ENCODE measurements at regions not wholly inside any gene's neighbourhood (a gene's known extent, or its start where the extent isn't known, plus 50 kb on each side); places are given as distances from the start of the nearest gene placed in this dataset.

- no peak overlapping the region for H3K9ac ChIP-seq (ENCODE audit: low read depth in 1 of 2, low read length in 2 of 2)
- H3K4me1 ChIP-seq (ENCODE audit: control insufficient read depth in 4 of 4, insufficient read depth in 4 of 4, low read length in 3 of 4) = no peaks in the 10 kb centered on the region
- no peak for TF ChIP-seq YY1 (IDR thresholded peaks at IDR 0.05)
- TF ChIP-seq JUND (IDR thresholded peaks at IDR 0.05) = no peak
- TF ChIP-seq MAX (IDR thresholded peaks at IDR 0.05) = no peak
- no peak for TF ChIP-seq EGR1 (IDR thresholded peaks at IDR 0.05; ENCODE audit: low read depth in 2 of 2)
- TF ChIP-seq RAD21 (IDR thresholded peaks at IDR 0.05) = no peak
- H3K4me3 ChIP-seq (ENCODE audit: low read depth in 1 of 3, low read length in 3 of 3) = no peak overlapping the region
- DNase-seq (ENCODE audit: low spot score) = no peak
- no peaks in the 10 kb centered on the region for H3K9me3 ChIP-seq (ENCODE audit: control insufficient read depth in 4 of 4, low read length in 3 of 4)
- no peaks in the 10 kb centered on the region for H3K36me3 ChIP-seq (ENCODE audit: control insufficient read depth in 4 of 4, insufficient read depth in 3 of 4, low read depth in 1 of 4, low read length in 3 of 4)
- no peak overlapping the region for H3K27ac ChIP-seq (ENCODE audit: low read depth in 1 of 2, low read length in 2 of 2)
- H3K27me3 ChIP-seq (ENCODE audit: control insufficient read depth in 4 of 4, insufficient read depth in 4 of 4, low read length in 3 of 4) = no peaks in the 10 kb centered on the region
- WGBS = 86% methylated on average over 3 of the region's 3 CpGs
Observed at GRCh38 chr4:125688841-125689240, 374.1 kb downstream of the FAT4 start.

GRCh38 chr4:125689805-125690204, 375.1 kb downstream of the FAT4 start:
- H3K9ac ChIP-seq (ENCODE audit: low read depth in 1 of 2, low read length in 2 of 2) = no peak overlapping the region
- H3K4me3 ChIP-seq (ENCODE audit: low read depth in 1 of 3, low read length in 3 of 3) = no peak overlapping the region
- TF ChIP-seq HNF4A (conservative IDR thresholded peaks at IDR 0.05) = no peak
- no peaks in the 10 kb centered on the region for H3K27me3 ChIP-seq (ENCODE audit: control insufficient read depth in 4 of 4, insufficient read depth in 4 of 4, low read length in 3 of 4)
- no peak for DNase-seq (ENCODE audit: low spot score)
- H3K4me1 ChIP-seq (ENCODE audit: control insufficient read depth in 4 of 4, insufficient read depth in 4 of 4, low read length in 3 of 4) = no peaks in the 10 kb centered on the region
- no peaks in the 10 kb centered on the region for H3K9me3 ChIP-seq (ENCODE audit: control insufficient read depth in 4 of 4, low read length in 3 of 4)
- H3K36me3 ChIP-seq (ENCODE audit: control insufficient read depth in 4 of 4, insufficient read depth in 3 of 4, low read depth in 1 of 4, low read length in 3 of 4) = no peaks in the 10 kb centered on the region
- H3K27ac ChIP-seq (ENCODE audit: low read depth in 1 of 2, low read length in 2 of 2) = no peak overlapping the region

- no peak overlapping the region for H3K9ac ChIP-seq (ENCODE audit: low read depth in 1 of 2, low read length in 2 of 2)
- no peak for TF ChIP-seq HNF4A (conservative IDR thresholded peaks at IDR 0.05)
- TF ChIP-seq ATF3 (IDR thresholded peaks at IDR 0.05) = no peak
- no peak for TF ChIP-seq ZBTB33 (IDR thresholded peaks at IDR 0.05)
- no peak for TF ChIP-seq EGR1 (IDR thresholded peaks at IDR 0.05; ENCODE audit: low read depth in 2 of 2)
- TF ChIP-seq FOXA1 (IDR thresholded peaks at IDR 0.05) = no peak
- TF ChIP-seq HNF4G (IDR thresholded peaks at IDR 0.05) = no peak
- TF ChIP-seq TAF1 (conservative IDR thresholded peaks at IDR 0.05) = no peak
- no peaks in the 10 kb centered on the region for H3K4me1 ChIP-seq (ENCODE audit: control insufficient read depth in 4 of 4, insufficient read depth in 4 of 4, low read length in 3 of 4)
- no peak for DNase-seq (ENCODE audit: low spot score)
- no peaks in the 10 kb centered on the region for H3K9me3 ChIP-seq (ENCODE audit: control insufficient read depth in 4 of 4, low read length in 3 of 4)
- no peak overlapping the region for H3K4me3 ChIP-seq (ENCODE audit: low read depth in 1 of 3, low read length in 3 of 3)
- no peak overlapping the region for H3K27ac ChIP-seq (ENCODE audit: low read depth in 1 of 2, low read length in 2 of 2)
- no peaks in the 10 kb centered on the region for H3K36me3 ChIP-seq (ENCODE audit: control insufficient read depth in 4 of 4, insufficient read depth in 3 of 4, low read depth in 1 of 4, low read length in 3 of 4)
- H3K27me3 ChIP-seq (ENCODE audit: control insufficient read depth in 4 of 4, insufficient read depth in 4 of 4, low read length in 3 of 4) = no peaks in the 10 kb centered on the region
Observed at GRCh38 chr4:125693228-125693627, 378.5 kb downstream of the FAT4 start.

- Histone ChIP-seq H3K9ac (ENCODE audit: low read depth in 1 of 2, low read length in 2 of 2) (no peak overlapping the region), H3K27ac (ENCODE audit: low read depth in 1 of 2, low read length in 2 of 2) (no peak overlapping the region), H3K9me3 (ENCODE audit: control insufficient read depth in 4 of 4, low read length in 3 of 4) (no peaks in the 10 kb centered on the region), H3K27me3 (ENCODE audit: control insufficient read depth in 4 of 4, insufficient read depth in 4 of 4, low read length in 3 of 4) (no peaks in the 10 kb centered on the region), H3K4me1 (ENCODE audit: control insufficient read depth in 4 of 4, insufficient read depth in 4 of 4, low read length in 3 of 4) (no peaks in the 10 kb centered on the region), H3K4me3 (ENCODE audit: low read depth in 1 of 3, low read length in 3 of 3) (no peak overlapping the region), H3K36me3 (ENCODE audit: control insufficient read depth in 4 of 4, insufficient read depth in 3 of 4, low read depth in 1 of 4, low read length in 3 of 4) (no peaks in the 10 kb centered on the region)
- DNase-seq (ENCODE audit: low spot score) = no peak
- TF ChIP-seq FOXA1 (IDR thresholded peaks at IDR 0.05) (no peak), RXRA (IDR thresholded peaks at IDR 0.05) (no peak), HNF4A (conservative IDR thresholded peaks at IDR 0.05) (no peak), NR2F2 (IDR thresholded peaks at IDR 0.05) (no peak), JUND (IDR thresholded peaks at IDR 0.05) (no peak), EGR1 (IDR thresholded peaks at IDR 0.05; ENCODE audit: low read depth in 2 of 2) (no peak), GABPA (IDR thresholded peaks at IDR 0.05 in 1 of 2, conservative IDR thresholded peaks at IDR 0.05 in 1 of 2) (no peak), ZBTB33 (IDR thresholded peaks at IDR 0.05) (no peak), ATF3 (IDR thresholded peaks at IDR 0.05) (no peak), RAD21 (IDR thresholded peaks at IDR 0.05) (no peak), FOXA2 (IDR thresholded peaks at IDR 0.05) (no peak), MAX (IDR thresholded peaks at IDR 0.05) (no peak), YY1 (IDR thresholded peaks at IDR 0.05) (no peak), TAF1 (conservative IDR thresholded peaks at IDR 0.05) (no peak), HNF4G (IDR thresholded peaks at IDR 0.05) (no peak), SP1 (IDR thresholded peaks at IDR 0.05) (no peak)
Observed at GRCh38 chr4:125702406-125702805, 387.7 kb downstream of the FAT4 start.
